ENCODE measurements at regions not wholly inside any gene's neighbourhood (a gene's known extent, or its start where the extent isn't known, plus 50 kb on each side); places are given as distances from the start of the nearest gene placed in this dataset.

DNA sequence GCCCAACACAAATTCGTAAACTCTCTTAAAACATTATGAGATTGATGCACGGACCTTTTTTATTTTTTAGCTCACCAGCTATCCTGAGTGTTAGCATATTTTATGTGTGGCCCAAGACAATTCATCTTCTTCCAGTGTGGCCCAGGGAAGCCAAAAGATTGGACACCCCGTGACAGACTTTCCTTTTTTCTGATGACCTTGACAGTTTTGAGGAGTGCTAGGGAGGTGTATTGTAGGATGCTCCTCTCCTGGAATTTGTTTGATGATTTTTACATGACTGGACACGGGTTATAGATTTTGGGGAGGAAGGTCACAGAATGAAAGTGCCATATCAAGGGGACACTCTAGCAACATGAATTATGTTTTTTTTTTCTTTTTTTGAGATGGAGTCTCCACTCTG lies 69.3 kb upstream of the FANCC start:
- no CpG with 5 or more reads among the region's 4 CpGs for WGBS, 2 experiments (ENCODE audit: extremely low coverage in 2 of 2, insufficient read length in 1 of 2)
- intact Hi-C loops (cut with micrococcal nuclease): no loop called here
- Histone ChIP-seq H2BK15ac (ENCODE audit: low read depth, low read length) (no peak overlapping the region), H3K27ac (ENCODE audit: insufficient read depth, low read length) (no peak overlapping the region), H3K27me3 (ENCODE audit: control insufficient read depth, insufficient read depth, low read length) (no peaks in the 10 kb centered on the region), H4K8ac (ENCODE audit: low read depth in 2 of 2, low read length in 2 of 2) (no peak overlapping the region), H2AFZ (replicated peaks; ENCODE audit: low read length, poor library complexity) (no peak overlapping the region), H3K56ac (ENCODE audit: extremely low read depth, insufficient read depth, low read length) (no peak overlapping the region), H3K14ac (replicated peaks; ENCODE audit: low read depth, low read length) (no peak overlapping the region), H4K91ac (ENCODE audit: insufficient read depth, low read depth, low read length) (no peak overlapping the region), H3K4me1 (ENCODE audit: control insufficient read depth, insufficient read depth, low read length) (peaks cover 13% of the 10 kb centered on the region), H3K4me2 (ENCODE audit: low read depth, low read length) (no peak overlapping the region), H3K4ac (ENCODE audit: low read depth, low read length) (no peak overlapping the region), H3K23ac (ENCODE audit: low read depth, low read length) (no peak overlapping the region), H2BK5ac (ENCODE audit: low read depth, low read length, poor library complexity, severe bottlenecking) (no peak overlapping the region), H3K18ac (ENCODE audit: low read depth, low read length) (no peak overlapping the region), H2BK120ac (ENCODE audit: low read depth, low read length) (no peak overlapping the region), H2AK5ac (ENCODE audit: low read depth, low read length) (no peak overlapping the region), H3K36me3 (ENCODE audit: control insufficient read depth, insufficient read depth, low read length) (no peaks in the 10 kb centered on the region), H2AK9ac (replicated peaks; ENCODE audit: low read depth, low read length, poor library complexity) (no peak overlapping the region), H4K20me1 (ENCODE audit: insufficient read depth, low read length) (no peaks in the 10 kb centered on the region), H3K79me1 (ENCODE audit: low read depth in 1 of 2, low read length in 2 of 2) (no peaks in the 10 kb centered on the region), H3K9me3 (ENCODE audit: control insufficient read depth, insufficient read depth, low read length) (no peaks in the 10 kb centered on the region), H3K9me1 (ENCODE audit: insufficient read depth, low read length) (peaks cover 9% of the 10 kb centered on the region), H4K5ac (ENCODE audit: low read depth, low read length) (no peak overlapping the region), H3K4me3 (ENCODE audit: insufficient read depth, low read depth, low read length) (no peak overlapping the region), H3K9ac (ENCODE audit: low read depth, low read length) (no peak overlapping the region), H2BK20ac (ENCODE audit: low read depth, low read length) (no peak overlapping the region)
- DNase-seq (no peak), ATAC-seq (ENCODE audit: low read depth) (no peak)
- dilution Hi-C loops (cut with HindIII; ENCODE audit: low sequenced_read_pairs, unreplicated experiment): no loop called here
- BruUV-seq (replicated peaks): no TSS peak
- ChIA-PET CTCF (no interaction called here), POLR2A (ENCODE audit: unreplicated experiment) (no interaction called here)
- in situ Hi-C loops (cut with MboI; ENCODE audit: low sequenced_read_pairs): no loop called here
- TF ChIP-seq FOS (IDR thresholded peaks at IDR 0.05; ENCODE audit: low read depth, low read length) (no peak), MAFK (IDR thresholded peaks at IDR 0.05; ENCODE audit: low read depth, low read length) (peak; percentile 43), CHD1 (IDR thresholded peaks at IDR 0.05; ENCODE audit: low read depth, low read length) (no peak), SMC3 (IDR thresholded peaks at IDR 0.05; ENCODE audit: low read depth, low read length) (no peak), POLR2A (IDR thresholded peaks at IDR 0.05; ENCODE audit: low read depth, low read length) (no peak), RAD21 (IDR thresholded peaks at IDR 0.05; ENCODE audit: low read length) (no peak), MXI1 (IDR thresholded peaks at IDR 0.05; ENCODE audit: borderline replicate concordance, low read depth, low read length) (no peak), RFX5 (IDR thresholded peaks at IDR 0.05; ENCODE audit: low read depth, low read length) (no peak)
